ENCODE measurements at regions not wholly inside any gene's neighbourhood (a gene's known extent, or its start where the extent isn't known, plus 50 kb on each side); places are given as distances from the start of the nearest gene placed in this dataset.

GRCh38 chr1:207264663-207265252 lies 56.7 kb upstream of the CD55 start:
- no peak for DNase-seq (ENCODE audit: low read depth, low spot score)
- H3K27ac ChIP-seq (ENCODE audit: low read depth, low read length): no peak overlapping the region
- TF ChIP-seq CTCF (IDR thresholded peaks at IDR 0.05; ENCODE audit: low read depth, low read length): no peak
- ChIA-PET CTCF (no interaction called here), POLR2A (no interaction called here)
- no peak overlapping the region for H3K4me3 ChIP-seq (ENCODE audit: low read depth, low read length)
- H3K9me3 ChIP-seq (ENCODE audit: control insufficient read depth, insufficient read depth, low read length): no peaks in the 10 kb centered on the region
- H3K27me3 ChIP-seq (ENCODE audit: control insufficient read depth, insufficient read depth, low read length): no peaks in the 10 kb centered on the region

DNA sequence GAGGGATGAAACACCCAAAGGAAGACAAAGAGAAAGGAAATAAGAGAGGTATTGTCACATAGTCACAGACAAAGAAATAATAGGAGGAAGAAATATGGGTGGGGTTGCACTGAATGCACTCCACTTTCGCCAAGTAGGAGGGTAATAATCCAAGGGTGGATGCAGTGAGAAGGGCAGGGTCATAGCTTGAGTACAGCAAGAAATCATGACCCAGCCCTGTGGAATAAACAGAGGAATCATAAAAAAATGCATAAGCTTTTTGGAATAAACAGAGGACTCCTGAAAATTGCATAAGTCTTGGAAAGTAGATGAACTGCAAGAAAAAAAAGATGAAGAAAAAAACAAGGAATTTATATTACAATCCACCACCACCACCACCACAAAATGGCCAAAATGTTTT lies 53.1 kb upstream of the CD55 start:
- CTCF ChIA-PET: no interaction called here

DNA sequence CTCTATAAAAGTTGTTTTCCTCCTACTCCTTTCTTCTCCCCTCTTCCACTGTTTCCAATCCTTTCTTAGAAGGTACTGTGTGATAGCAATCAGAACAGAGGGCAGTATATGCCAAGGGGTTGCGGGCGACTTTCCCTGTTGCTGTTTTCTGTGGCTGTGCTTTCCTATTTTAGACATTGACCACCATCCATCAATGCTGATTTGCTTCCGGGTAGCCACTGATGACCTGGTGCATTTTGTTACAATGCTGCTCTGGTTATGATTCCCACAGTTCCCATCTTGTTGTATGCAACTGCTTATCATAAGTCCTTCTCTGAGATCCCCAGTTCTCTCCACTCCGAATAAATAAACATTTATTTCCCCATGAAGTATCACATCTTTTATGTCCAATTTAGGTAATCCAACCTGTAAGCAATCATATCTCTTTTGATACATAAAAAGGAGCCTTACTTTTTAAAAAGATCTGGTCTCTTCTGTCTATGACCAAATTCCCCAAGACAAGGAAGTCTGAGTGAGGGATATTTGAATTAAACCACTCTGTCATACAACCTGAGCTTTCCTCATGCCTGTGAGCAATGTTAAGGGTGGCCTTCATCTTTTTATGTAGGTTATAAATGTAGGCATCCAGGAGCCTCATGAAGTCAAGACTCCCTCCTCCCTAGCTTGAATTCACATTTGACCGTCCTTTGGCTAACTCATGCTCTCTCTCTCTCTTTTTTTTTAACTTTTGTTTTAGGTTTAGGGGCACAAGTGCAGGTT lies 52.5 kb upstream of the CD55 start:
- no peaks in the 10 kb centered on the region for H3K27me3 ChIP-seq (ENCODE audit: control insufficient read depth, insufficient read depth, low read length)
- CTCF ChIA-PET: no interaction called here
- POLR2A ChIA-PET: no interaction called here

More for the DNA sequence above, 53.1 kb upstream of the CD55 start:
- Histone ChIP-seq H3K27ac (ENCODE audit: low read depth, low read length) (no peak overlapping the region), H3K4me3 (ENCODE audit: low read depth, low read length) (no peak overlapping the region), H3K9me3 (ENCODE audit: control insufficient read depth, insufficient read depth, low read length) (no peaks in the 10 kb centered on the region), H3K27me3 (ENCODE audit: control insufficient read depth, insufficient read depth, low read length) (no peaks in the 10 kb centered on the region)
- POLR2A ChIA-PET: no interaction called here
- no peak for DNase-seq (ENCODE audit: low read depth, low spot score)
- no peak for TF ChIP-seq CTCF (IDR thresholded peaks at IDR 0.05; ENCODE audit: low read depth, low read length)

More for the DNA sequence above, 52.5 kb upstream of the CD55 start:
- H3K4me3 ChIP-seq (ENCODE audit: low read depth, low read length): no peak overlapping the region
- no peak for DNase-seq (ENCODE audit: low read depth, low spot score)
- no peak overlapping the region for H3K27ac ChIP-seq (ENCODE audit: low read depth, low read length)
- TF ChIP-seq CTCF (IDR thresholded peaks at IDR 0.05; ENCODE audit: low read depth, low read length): no peak
- H3K9me3 ChIP-seq (ENCODE audit: control insufficient read depth, insufficient read depth, low read length): no peaks in the 10 kb centered on the region

All from AG04450 (cell line).